GM23338 (cell line): ENCODE measurements at regions not wholly inside any gene's neighbourhood (a gene's known extent, or its start where the extent isn't known, plus 50 kb on each side); places are given as distances from the start of the nearest gene placed in this dataset.

Experiments
- ATAC-seq: fragments of 200-7000 bp; cut with Tn5 transposase; 3 replicates; pipeline ENCODE4 v1.9.1; 2020
- DNase-seq: peaks from one replicate; pipeline ENCODE4 v3.0.0-alpha.2; 2015; ENCODE audit warnings: low spot score
- H2AFZ ChIP-seq: fragments of 200-600 bp; sonication (generic); 2 replicates; pipeline ENCODE4 v1.8.0; 2016; ENCODE audit warnings: antibody characterized with exemption, mild to moderate bottlenecking, moderate library complexity
- H3F3A ChIP-seq: fragments of 200-600 bp; sonication (generic); replicated peaks from 2 replicates; pipeline ENCODE4 v1.8.0; 2017; ENCODE audit warnings: antibody characterized with exemption, mixed run types, low read depth
- H3K27ac ChIP-seq: fragments of 200-600 bp; sonication (generic); 2 replicates; pipeline ENCODE4 v1.6.1; 2016; ENCODE audit warnings: low read depth
- H3K27me3 ChIP-seq: fragments of 200-600 bp; sonication (generic); 2 replicates; pipeline ENCODE4 v1.8.0; 2016; ENCODE audit warnings: mild to moderate bottlenecking, mixed run types, moderate library complexity; ENCODE audit not compliant: insufficient read depth
- H3K36me3 ChIP-seq: fragments of 200-600 bp; sonication (generic); 2 replicates; pipeline ENCODE4 v1.8.0; 2016; ENCODE audit warnings: mild to moderate bottlenecking; ENCODE audit not compliant: insufficient read depth
- H3K4me1 ChIP-seq: fragments of 200-600 bp; sonication (generic); 2 replicates; pipeline ENCODE4 v1.8.0; 2016; ENCODE audit warnings: mild to moderate bottlenecking, moderate library complexity; ENCODE audit not compliant: insufficient read depth
- H3K4me2 ChIP-seq: fragments of 200-600 bp; sonication (generic); 2 replicates; pipeline ENCODE4 v1.7.1; 2017; ENCODE audit warnings: mixed run types
- H3K4me3 ChIP-seq: fragments of 200-600 bp; sonication (generic); 2 replicates; pipeline ENCODE4 v1.6.1; 2016; ENCODE audit warnings: mixed run types
- H3K79me2 ChIP-seq: fragments of 200-600 bp; sonication (generic); replicated peaks from 2 replicates; pipeline ENCODE4 v1.8.0; 2017; ENCODE audit warnings: mild to moderate bottlenecking; ENCODE audit not compliant: insufficient read depth
- H3K9me2 ChIP-seq: fragments of 200-600 bp; sonication (generic); 2 replicates; pipeline ENCODE4 v1.8.0; 2017; ENCODE audit not compliant: insufficient read depth
- H4K20me1 ChIP-seq: fragments of 200-600 bp; sonication (generic); replicated peaks from 2 replicates; pipeline ENCODE4 v1.8.0; 2017; ENCODE audit warnings: mild to moderate bottlenecking; ENCODE audit not compliant: insufficient read depth
- H3K27ac Mint-ChIP-seq: 2 replicates; pipeline ENCODE4 v1.8.0; 2020; ENCODE audit warnings: inconsistent platforms, mild to moderate bottlenecking, moderate library complexity, mixed read lengths
- H3K27me3 Mint-ChIP-seq: 3 replicates; pipeline ENCODE4 v1.8.0; 2022; ENCODE audit warnings: low read depth, mild to moderate bottlenecking, moderate library complexity, mixed read lengths, inconsistent platforms; ENCODE audit not compliant: insufficient read depth, poor library complexity
- H3K36me3 Mint-ChIP-seq: 3 replicates; pipeline ENCODE4 v1.8.0; 2021; ENCODE audit warnings: low read depth, mild to moderate bottlenecking, inconsistent platforms, moderate library complexity, mixed read lengths
- H3K4me1 Mint-ChIP-seq: 3 replicates; pipeline ENCODE4 v1.8.0; 2020; ENCODE audit warnings: mild to moderate bottlenecking, inconsistent platforms, mixed read lengths
- H3K4me3 Mint-ChIP-seq: 3 replicates; pipeline ENCODE4 v1.8.0; 2021; ENCODE audit warnings: moderate library complexity, mild to moderate bottlenecking, inconsistent platforms, mixed read lengths
- H3K9me3 Mint-ChIP-seq: 3 replicates; pipeline ENCODE4 v1.8.0; 2020; ENCODE audit warnings: moderate library complexity, mild to moderate bottlenecking, inconsistent platforms, mixed read lengths
- CREB1 ChIP-seq: fragments of 250-450 bp; sonication (Bioruptor Pico); IDR thresholded peaks from 2 replicates; pipeline ENCODE4 v1.5.0; 2020; ENCODE audit warnings: low read depth, mild to moderate bottlenecking, moderate library complexity
- EZH2 ChIP-seq: fragments of 200-600 bp; sonication (generic); IDR thresholded peaks from one replicate; pipeline ENCODE4 v1.8.0; 2017; ENCODE audit warnings: antibody characterized with exemption, mild to moderate bottlenecking, low read depth; ENCODE audit not compliant: unreplicated experiment
- EZH2phosphoT487 ChIP-seq: fragments of 200-600 bp; sonication (generic); IDR thresholded peaks from one replicate; pipeline ENCODE4 v1.8.1; 2018; ENCODE audit warnings: antibody characterized with exemption; ENCODE audit not compliant: unreplicated experiment
- JUNB ChIP-seq: IDR thresholded peaks from one replicate; pipeline ENCODE4 v1.6.1; 2016; ENCODE audit warnings: antibody characterized with exemption; ENCODE audit not compliant: unreplicated experiment
- NANOG ChIP-seq: IDR thresholded peaks from 2 replicates; pipeline ENCODE4 v1.6.1; 2016; ENCODE audit warnings: antibody characterized with exemption, borderline replicate concordance
- POLR2AphosphoS5 ChIP-seq: IDR thresholded peaks from 2 replicates; pipeline ENCODE4 v1.6.1; 2016; ENCODE audit warnings: antibody characterized with exemption, low read depth
- ZNF114 ChIP-seq: fragments of 250-450 bp; sonication (Bioruptor Pico); IDR thresholded peaks from 2 replicates; pipeline ENCODE4 v1.5.0; 2020; ENCODE audit warnings: mild to moderate bottlenecking, moderate library complexity
- ZNF331 ChIP-seq: fragments of 250-450 bp; sonication (Bioruptor Pico); IDR thresholded peaks from 2 replicates; pipeline ENCODE4 v1.5.0; 2020; ENCODE audit warnings: low read depth, mild to moderate bottlenecking, moderate library complexity
- TF ChIP-seq, protein P1 (sequence below): IDR thresholded peaks from 2 replicates; pipeline ENCODE4 v1.6.1; 2016; ENCODE audit warnings: antibody characterized with exemption
- TF ChIP-seq, protein P2 (sequence below), 2 experiments: fragments of 200-600 bp in 1 of 2; sonication (generic) in 1 of 2; conservative IDR thresholded peaks; 2 replicates each; pipeline versions ENCODE4 v1.5.1 to v1.6.1; 2016 to 2017; ENCODE audit warnings: antibody characterized with exemption in 2 of 2, low read depth in 2 of 2, mild to moderate bottlenecking in 2 of 2, moderate library complexity in 1 of 2
- TF ChIP-seq, protein P3 (sequence below): fragments of 250-450 bp; sonication (Bioruptor Pico); IDR thresholded peaks from 2 replicates; pipeline ENCODE4 v1.5.0; 2020; ENCODE audit warnings: mild to moderate bottlenecking, moderate library complexity
- TF ChIP-seq, protein P4 (sequence below): IDR thresholded peaks from one replicate; pipeline ENCODE4 v1.6.1; 2018; ENCODE audit warnings: antibody characterized with exemption; ENCODE audit not compliant: unreplicated experiment

DNA sequence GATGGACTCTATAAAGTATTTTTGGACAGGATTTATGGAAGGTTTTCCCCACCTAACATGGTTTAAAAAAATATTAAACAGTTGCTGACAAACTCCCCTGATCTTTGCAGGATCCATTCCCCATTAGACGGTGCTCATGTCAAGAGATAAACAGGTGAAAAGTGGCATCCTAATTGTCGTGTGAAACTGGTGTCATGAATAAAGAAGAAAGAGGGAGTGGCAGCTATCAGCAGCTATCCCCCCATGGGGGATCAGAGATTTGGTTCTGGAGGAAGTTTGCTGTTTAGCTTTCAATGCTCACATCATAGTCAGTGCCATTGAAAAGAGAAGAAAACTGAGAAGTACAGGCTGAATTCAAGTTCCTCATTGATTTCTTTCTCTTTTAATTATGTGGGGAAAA, 329.3 kb upstream of the BRINP1 start:
- H2AFZ ChIP-seq = no peak overlapping the region
- no peaks in the 10 kb centered on the region for H3K9me2 ChIP-seq
- no peaks in the 10 kb centered on the region for H3F3A ChIP-seq
- H3K27me3 ChIP-seq = no peaks in the 10 kb centered on the region
- H3K79me2 ChIP-seq = no peaks in the 10 kb centered on the region
- no peak overlapping the region for H3K4me3 ChIP-seq
- H3K4me1 ChIP-seq = no peaks in the 10 kb centered on the region
- H3K36me3 ChIP-seq = no peaks in the 10 kb centered on the region
- no peak for DNase-seq
- no peak for TF ChIP-seq CREB1 (CRISPR knock-in tag)
- TF ChIP-seq, protein P1, sequence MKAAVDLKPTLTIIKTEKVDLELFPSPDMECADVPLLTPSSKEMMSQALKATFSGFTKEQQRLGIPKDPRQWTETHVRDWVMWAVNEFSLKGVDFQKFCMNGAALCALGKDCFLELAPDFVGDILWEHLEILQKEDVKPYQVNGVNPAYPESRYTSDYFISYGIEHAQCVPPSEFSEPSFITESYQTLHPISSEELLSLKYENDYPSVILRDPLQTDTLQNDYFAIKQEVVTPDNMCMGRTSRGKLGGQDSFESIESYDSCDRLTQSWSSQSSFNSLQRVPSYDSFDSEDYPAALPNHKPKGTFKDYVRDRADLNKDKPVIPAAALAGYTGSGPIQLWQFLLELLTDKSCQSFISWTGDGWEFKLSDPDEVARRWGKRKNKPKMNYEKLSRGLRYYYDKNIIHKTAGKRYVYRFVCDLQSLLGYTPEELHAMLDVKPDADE = no peak
- no peak for TF ChIP-seq EZH2
- no peak for TF ChIP-seq ZNF114 (CRISPR knock-in tag)
- TF ChIP-seq, protein P2, sequence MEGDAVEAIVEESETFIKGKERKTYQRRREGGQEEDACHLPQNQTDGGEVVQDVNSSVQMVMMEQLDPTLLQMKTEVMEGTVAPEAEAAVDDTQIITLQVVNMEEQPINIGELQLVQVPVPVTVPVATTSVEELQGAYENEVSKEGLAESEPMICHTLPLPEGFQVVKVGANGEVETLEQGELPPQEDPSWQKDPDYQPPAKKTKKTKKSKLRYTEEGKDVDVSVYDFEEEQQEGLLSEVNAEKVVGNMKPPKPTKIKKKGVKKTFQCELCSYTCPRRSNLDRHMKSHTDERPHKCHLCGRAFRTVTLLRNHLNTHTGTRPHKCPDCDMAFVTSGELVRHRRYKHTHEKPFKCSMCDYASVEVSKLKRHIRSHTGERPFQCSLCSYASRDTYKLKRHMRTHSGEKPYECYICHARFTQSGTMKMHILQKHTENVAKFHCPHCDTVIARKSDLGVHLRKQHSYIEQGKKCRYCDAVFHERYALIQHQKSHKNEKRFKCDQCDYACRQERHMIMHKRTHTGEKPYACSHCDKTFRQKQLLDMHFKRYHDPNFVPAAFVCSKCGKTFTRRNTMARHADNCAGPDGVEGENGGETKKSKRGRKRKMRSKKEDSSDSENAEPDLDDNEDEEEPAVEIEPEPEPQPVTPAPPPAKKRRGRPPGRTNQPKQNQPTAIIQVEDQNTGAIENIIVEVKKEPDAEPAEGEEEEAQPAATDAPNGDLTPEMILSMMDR (conservative IDR thresholded peaks at IDR 0.05; ENCODE audit: low read depth in 2 of 2) = no peak
- TF ChIP-seq, protein P3, sequence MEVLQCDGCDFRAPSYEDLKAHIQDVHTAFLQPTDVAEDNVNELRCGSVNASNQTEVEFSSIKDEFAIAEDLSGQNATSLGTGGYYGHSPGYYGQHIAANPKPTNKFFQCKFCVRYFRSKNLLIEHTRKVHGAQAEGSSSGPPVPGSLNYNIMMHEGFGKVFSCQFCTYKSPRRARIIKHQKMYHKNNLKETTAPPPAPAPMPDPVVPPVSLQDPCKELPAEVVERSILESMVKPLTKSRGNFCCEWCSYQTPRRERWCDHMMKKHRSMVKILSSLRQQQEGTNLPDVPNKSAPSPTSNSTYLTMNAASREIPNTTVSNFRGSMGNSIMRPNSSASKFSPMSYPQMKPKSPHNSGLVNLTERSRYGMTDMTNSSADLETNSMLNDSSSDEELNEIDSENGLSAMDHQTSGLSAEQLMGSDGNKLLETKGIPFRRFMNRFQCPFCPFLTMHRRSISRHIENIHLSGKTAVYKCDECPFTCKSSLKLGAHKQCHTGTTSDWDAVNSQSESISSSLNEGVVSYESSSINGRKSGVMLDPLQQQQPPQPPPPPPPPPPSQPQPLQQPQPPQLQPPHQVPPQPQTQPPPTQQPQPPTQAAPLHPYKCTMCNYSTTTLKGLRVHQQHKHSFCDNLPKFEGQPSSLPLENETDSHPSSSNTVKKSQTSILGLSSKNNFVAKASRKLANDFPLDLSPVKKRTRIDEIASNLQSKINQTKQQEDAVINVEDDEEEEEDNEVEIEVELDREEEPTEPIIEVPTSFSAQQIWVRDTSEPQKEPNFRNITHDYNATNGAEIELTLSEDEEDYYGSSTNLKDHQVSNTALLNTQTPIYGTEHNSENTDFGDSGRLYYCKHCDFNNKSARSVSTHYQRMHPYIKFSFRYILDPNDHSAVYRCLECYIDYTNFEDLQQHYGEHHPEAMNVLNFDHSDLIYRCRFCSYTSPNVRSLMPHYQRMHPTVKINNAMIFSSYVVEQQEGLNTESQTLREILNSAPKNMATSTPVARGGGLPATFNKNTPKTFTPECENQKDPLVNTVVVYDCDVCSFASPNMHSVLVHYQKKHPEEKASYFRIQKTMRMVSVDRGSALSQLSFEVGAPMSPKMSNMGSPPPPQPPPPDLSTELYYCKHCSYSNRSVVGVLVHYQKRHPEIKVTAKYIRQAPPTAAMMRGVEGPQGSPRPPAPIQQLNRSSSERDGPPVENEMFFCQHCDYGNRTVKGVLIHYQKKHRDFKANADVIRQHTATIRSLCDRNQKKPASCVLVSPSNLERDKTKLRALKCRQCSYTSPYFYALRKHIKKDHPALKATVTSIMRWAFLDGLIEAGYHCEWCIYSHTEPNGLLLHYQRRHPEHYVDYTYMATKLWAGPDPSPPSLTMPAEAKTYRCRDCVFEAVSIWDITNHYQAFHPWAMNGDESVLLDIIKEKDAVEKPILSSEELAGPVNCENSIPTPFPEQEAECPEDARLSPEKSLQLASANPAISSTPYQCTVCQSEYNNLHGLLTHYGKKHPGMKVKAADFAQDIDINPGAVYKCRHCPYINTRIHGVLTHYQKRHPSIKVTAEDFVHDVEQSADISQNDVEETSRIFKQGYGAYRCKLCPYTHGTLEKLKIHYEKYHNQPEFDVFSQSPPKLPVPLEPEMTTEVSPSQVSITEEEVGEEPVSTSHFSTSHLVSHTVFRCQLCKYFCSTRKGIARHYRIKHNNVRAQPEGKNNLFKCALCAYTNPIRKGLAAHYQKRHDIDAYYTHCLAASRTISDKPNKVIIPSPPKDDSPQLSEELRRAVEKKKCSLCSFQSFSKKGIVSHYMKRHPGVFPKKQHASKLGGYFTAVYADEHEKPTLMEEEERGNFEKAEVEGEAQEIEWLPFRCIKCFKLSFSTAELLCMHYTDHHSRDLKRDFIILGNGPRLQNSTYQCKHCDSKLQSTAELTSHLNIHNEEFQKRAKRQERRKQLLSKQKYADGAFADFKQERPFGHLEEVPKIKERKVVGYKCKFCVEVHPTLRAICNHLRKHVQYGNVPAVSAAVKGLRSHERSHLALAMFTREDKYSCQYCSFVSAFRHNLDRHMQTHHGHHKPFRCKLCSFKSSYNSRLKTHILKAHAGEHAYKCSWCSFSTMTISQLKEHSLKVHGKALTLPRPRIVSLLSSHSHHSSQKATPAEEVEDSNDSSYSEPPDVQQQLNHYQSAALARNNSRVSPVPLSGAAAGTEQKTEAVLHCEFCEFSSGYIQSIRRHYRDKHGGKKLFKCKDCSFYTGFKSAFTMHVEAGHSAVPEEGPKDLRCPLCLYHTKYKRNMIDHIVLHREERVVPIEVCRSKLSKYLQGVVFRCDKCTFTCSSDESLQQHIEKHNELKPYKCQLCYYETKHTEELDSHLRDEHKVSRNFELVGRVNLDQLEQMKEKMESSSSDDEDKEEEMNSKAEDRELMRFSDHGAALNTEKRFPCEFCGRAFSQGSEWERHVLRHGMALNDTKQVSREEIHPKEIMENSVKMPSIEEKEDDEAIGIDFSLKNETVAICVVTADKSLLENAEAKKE = no peak
- no peak for TF ChIP-seq JUNB
- no peak for TF ChIP-seq NANOG
- no peak for TF ChIP-seq POLR2AphosphoS5
- no peak for TF ChIP-seq ZNF331 (CRISPR knock-in tag)
- TF ChIP-seq, protein P4, sequence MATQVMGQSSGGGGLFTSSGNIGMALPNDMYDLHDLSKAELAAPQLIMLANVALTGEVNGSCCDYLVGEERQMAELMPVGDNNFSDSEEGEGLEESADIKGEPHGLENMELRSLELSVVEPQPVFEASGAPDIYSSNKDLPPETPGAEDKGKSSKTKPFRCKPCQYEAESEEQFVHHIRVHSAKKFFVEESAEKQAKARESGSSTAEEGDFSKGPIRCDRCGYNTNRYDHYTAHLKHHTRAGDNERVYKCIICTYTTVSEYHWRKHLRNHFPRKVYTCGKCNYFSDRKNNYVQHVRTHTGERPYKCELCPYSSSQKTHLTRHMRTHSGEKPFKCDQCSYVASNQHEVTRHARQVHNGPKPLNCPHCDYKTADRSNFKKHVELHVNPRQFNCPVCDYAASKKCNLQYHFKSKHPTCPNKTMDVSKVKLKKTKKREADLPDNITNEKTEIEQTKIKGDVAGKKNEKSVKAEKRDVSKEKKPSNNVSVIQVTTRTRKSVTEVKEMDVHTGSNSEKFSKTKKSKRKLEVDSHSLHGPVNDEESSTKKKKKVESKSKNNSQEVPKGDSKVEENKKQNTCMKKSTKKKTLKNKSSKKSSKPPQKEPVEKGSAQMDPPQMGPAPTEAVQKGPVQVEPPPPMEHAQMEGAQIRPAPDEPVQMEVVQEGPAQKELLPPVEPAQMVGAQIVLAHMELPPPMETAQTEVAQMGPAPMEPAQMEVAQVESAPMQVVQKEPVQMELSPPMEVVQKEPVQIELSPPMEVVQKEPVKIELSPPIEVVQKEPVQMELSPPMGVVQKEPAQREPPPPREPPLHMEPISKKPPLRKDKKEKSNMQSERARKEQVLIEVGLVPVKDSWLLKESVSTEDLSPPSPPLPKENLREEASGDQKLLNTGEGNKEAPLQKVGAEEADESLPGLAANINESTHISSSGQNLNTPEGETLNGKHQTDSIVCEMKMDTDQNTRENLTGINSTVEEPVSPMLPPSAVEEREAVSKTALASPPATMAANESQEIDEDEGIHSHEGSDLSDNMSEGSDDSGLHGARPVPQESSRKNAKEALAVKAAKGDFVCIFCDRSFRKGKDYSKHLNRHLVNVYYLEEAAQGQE = no peak
- TF ChIP-seq EZH2phosphoT487 = no peak
- Mint-ChIP-seq H3K9me3 (no peaks in the 10 kb centered on the region), H3K27me3 (no peaks in the 10 kb centered on the region), H3K27ac (no peak overlapping the region), H3K36me3 (no peaks in the 10 kb centered on the region), H3K4me3 (no peak overlapping the region), H3K4me1 (peaks cover 6% of the 10 kb centered on the region; the same call in 2 of the 3 replicates)
- no peak overlapping the region for H3K27ac ChIP-seq
- ATAC-seq = no peak
- H4K20me1 ChIP-seq = no peaks in the 10 kb centered on the region
- H3K4me2 ChIP-seq = no peak overlapping the region
